GM18502 (cell line): ENCODE measurements at regions not wholly inside any gene's neighbourhood (a gene's known extent, or its start where the extent isn't known, plus 50 kb on each side); places are given as distances from the start of the nearest gene placed in this dataset.
A peak's percentile ranks its signal among the peaks of the same experiment; 100 is the strongest.

Experiments used
- ATAC-seq: cut with Tn5 transposase; IDR thresholded peaks from one replicate; pipeline ENCODE4 v1.9.1; 2021; ENCODE audit warnings: mild to moderate bottlenecking; ENCODE audit not compliant: unreplicated experiment, poor library complexity

DNA sequence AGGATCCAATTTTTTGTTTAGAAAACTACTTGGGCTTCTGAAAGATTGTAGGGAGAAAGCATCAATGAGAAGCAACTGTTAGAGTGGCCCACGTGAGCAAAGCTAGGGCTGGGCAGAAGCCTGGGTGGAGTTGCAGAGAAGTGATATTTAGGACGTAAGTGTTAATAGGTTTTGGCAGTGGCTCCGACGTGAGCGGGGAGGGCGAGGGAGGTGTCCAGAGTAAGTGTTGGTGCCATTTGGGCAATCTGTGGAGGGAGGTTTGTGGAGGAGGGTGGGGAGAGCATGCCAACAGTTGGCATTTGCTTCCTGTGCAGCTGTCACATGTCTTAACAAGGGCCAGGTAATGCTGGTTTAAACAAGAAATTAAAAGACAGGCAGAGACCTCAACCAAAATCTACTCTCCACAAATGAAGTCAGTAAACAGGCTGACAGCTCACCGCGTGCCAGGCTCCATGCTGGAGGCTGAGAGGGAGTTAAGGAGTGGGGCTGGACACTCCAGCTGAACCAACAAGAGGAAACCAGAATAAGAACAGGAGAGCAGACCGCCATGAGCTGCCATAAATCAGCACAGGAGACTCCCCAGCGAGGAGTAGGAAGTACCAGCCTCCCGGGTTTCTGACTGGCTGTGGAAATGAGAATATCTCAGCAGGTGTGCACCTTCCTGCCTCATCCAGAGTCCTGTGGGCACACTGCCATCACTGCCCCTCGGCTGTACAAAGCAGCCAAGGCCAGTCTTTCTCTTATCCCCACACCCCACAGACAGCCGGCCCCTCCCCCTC is 232.6 kb downstream of the ABHD5 start:
- no peak for ATAC-seq

DNA sequence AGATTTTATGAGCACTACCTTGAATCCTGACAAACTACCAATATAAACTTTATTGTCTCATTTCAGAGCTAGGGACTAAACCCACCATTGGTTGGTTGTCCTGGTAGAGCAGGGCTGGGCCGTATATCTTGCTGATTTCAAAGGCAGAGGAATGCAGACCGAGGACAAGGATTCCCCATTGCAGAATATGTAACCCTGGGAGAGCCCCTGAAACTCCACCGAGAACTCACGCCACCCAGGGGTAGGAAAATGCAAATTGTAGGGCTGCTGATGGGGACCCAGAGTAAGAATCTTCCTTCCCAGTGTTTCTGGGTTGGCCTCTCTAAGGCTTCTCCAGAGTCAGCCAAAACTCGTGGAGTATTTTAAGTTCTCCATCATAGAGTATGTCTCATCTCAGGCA is 235.3 kb downstream of the ABHD5 start:
- no peak for ATAC-seq

DNA sequence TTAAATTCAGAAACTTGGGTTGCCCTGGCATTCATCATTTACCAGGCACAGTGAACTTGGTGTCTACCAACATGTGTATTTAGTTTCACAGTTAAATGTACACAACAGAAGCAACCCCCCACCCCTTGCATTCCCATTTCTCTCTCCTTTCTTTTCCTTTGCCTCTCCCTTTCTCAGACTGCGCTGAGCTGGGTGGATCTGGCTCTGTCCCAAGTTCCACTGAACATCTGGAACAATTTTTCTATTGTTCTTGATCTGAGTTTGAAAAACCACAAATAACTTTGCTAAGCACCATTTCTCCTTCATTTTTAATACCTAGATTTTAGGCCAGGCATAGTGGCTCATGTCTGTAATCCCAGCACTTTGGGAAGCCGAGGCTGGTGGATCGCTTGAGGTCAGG is 242.2 kb downstream of the ABHD5 start:
- no peak for ATAC-seq

DNA sequence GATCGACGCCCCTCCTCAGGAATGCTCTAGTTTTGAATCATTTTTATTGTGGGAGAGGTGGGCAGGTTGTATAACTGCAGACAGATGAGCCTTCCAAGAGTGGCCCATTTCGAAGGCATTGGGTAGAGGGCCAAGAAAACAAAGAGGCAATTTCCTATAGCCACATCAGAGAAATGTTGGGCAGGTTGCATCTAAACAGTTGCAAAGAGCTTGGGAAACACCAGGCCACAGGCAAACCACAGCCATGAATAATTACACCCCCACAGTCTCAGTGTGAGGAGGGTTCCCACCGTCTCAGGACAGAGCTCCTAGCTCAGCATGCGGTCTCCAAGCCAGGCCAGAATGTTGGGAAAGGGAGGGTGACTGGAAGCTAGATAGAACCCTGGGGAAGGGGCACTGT is 257.3 kb downstream of the ABHD5 start:
- no peak for ATAC-seq

DNA sequence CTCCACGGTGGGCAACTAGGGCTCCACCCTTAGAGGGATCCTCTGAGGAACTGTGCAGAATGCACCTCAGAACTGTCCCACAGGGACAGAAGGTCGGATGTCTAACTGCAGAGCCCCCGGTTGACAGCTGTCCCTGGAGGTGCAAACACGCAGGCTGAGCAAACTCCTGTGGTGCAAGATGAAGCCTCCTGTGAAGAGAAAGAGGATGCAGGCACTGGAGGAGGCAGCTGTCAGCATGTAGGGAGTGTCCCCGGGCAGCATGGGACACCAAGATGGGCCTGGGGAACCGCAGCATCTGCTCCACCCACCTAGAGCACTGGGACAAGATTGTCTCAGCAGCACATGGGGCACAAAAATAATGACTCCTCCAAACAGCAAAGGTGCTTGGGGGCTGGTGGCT is 258.9 kb downstream of the ABHD5 start:
- no peak for ATAC-seq

DNA sequence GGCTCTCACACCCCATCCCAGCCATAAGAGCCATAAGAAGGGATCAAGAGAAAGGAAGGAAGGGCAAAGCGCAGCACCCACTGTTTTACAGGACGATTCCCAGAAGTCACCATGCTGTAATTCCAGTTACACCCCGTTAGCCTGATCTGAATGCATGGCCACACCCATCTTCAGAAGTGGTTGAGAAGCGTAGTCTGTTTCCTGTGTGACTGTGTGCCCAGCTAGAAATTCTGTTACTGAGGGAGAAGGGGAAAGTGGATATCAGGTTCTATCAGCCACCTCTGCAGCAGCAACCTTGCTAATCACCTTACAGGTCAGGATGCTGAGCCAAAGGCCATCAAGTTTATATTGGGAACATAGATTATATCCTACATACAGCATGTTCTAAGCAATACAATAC is 260.0 kb downstream of the ABHD5 start:
- no peak for ATAC-seq

DNA sequence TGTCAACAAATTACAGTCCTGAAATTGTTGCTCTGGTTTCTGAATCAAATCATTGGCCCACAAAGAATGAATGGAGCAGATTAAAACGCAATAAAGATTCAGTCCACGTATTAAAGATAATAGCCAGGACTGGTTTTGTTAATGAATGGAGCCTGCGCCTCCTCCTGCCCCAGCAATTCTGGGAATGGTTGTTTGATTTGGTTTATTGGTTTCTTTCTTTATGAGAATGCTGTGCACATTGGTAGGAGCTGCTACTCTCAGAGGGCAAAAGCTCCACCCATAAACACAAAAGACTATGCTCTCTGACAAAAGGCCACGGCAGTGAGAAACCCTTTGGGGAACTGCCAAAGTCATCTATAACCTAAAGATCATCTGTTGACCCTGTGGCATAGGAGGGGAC is 261.1 kb downstream of the ABHD5 start:
- ATAC-seq = no peak

DNA sequence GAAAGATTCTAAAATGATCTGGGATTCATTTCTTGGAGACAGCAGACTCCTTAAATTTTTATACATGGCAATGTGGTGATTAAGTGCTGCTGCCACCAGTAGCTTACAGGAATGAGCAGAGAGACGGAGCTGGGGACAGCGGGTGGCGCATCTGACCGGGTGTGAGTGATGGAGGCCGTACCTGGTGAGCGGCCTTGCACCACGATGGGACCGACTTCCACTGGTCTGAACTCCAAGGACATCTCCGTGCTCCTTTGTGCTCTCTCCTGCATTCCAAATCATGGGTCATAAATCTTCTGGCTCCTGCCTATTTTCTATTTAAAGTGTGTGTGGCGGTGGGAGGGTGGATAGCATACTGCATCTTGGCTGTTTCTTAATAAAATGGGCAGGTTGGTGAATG is 262.6 kb downstream of the ABHD5 start:
- ATAC-seq = no peak

DNA sequence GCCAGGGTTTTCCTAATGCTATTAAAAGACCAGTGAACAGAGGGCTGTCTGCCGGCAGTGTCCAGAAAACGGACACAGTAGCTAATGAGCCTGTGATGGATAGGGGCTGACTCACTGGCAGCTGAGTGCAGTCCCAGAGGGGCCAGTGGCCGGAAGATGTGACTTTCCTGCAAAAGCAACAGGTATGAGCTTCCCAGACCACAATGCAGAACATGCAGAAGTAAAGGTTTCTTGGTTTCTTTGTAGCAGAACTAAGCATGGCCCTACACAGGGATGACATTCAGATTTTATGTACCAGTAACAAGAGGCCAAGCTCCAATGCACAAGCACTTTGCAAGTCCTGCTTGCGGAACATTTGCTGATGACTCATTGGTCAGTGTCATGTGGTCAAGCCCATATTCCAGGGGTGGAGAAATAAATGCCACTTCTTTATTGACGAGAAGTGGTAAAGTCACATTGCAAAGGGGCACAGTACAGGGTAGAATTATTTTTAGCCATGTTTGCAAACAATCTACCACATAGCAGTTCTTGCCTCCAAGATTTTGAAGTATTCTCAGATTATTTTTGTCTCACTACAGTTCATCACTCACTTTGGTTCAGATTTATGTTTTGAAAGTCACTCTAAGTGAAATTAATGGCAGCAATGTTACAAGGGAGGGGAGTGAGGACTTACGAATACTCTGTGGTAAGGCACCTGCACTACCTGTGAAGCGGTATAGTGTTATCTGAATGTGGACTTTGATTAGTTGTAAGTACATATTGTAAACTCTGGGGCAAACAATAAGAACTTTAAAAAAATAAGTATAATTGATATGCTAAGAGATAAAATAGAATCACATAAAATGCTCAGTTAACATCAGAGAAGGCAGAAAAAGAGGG is 263.3 kb downstream of the ABHD5 start:
- ATAC-seq = no peak

DNA sequence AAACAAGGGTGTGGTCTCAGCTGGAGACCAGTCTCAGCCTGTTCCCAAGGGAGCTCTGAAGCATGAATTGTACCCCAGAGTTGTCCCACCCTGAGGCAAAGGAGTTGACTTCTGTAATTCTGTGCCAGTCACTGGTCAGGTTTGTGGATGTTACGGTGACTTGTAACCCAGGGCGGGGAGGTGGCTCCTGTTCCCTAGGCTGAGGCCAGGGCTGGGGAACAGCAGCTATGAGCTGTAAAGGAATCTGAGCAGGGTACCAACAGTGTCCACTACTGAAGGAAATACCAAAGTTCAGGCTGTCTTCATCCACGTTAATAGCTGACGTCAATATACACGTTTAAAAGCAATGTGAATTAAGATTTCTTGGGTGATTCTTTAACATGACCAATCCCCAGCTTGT is 266.2 kb downstream of the ABHD5 start:
- no peak for ATAC-seq

DNA sequence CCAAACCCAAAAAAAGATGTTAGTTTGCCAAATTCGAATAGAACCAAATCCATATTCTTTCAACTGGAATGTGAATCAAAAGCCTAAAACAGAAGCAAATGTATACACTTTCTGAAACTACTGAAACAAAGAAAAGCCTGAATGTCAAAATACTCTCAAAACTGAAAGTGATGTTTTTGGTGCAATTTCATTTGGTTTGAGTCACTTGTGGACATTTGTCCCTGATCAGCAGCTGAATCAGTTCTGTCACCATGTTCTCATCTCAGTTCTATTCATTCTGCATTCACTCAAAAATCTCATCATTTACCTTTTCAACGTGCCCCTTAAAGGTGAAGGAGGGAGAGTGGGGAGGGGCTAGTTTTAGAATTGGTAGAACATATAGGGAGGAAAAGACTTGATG is 266.8 kb downstream of the ABHD5 start:
- ATAC-seq = peak; percentile 69

DNA sequence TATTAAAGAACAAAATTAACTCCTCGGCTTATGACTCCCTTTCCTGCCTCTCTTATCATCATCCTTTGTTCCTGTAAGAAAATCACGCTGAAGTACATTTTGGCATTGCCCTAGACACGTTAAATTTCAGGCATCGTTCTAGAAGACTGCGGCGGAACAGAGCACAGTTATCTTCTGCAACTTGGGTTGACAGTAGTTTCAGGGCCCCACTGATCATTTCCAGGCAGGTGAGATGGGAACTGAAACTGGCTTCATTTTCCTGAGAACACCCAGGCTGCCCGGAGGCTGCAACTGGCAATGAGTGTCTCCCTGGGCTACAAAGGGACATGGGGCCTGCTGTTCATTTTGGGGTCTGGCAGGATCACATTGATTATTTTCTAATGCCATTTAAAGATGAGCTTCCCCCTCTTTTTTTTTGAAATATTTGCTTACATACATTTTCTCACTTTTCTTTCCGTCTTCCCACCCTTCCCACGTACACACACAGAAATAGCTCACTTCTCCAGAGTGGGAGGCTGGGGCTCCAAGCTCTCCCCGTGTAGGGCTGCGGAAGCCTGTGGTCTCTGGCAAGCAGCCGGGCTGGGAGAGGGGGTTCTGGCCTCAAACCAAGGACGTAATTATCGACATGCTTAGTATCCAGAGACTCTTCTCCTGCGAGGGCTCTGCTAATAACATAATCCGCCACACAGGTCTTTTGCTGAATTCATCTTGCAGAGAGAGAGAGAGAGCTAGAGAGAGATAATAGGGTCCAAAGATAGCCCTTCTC is 267.4 kb downstream of the ABHD5 start:
- no peak for ATAC-seq

DNA sequence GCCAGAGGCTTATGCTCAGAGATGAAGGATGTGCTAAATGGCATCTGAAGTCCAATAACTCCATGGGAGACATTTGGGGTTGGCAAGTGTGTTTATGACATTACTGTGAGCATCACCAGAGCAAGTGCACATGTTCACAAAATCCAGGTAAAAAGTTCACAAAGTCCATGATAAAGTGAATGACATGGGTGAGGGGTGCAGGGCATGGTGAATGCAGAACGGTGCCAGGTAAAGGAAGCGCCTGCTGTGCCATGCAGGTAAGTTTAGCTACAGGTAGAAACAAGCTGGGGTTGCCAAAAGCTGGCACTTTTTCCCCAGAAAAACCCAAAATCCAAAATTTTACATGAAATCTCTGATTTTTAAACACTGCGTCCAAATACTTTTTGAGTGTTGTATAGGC is 268.2 kb downstream of the ABHD5 start:
- no peak for ATAC-seq

DNA sequence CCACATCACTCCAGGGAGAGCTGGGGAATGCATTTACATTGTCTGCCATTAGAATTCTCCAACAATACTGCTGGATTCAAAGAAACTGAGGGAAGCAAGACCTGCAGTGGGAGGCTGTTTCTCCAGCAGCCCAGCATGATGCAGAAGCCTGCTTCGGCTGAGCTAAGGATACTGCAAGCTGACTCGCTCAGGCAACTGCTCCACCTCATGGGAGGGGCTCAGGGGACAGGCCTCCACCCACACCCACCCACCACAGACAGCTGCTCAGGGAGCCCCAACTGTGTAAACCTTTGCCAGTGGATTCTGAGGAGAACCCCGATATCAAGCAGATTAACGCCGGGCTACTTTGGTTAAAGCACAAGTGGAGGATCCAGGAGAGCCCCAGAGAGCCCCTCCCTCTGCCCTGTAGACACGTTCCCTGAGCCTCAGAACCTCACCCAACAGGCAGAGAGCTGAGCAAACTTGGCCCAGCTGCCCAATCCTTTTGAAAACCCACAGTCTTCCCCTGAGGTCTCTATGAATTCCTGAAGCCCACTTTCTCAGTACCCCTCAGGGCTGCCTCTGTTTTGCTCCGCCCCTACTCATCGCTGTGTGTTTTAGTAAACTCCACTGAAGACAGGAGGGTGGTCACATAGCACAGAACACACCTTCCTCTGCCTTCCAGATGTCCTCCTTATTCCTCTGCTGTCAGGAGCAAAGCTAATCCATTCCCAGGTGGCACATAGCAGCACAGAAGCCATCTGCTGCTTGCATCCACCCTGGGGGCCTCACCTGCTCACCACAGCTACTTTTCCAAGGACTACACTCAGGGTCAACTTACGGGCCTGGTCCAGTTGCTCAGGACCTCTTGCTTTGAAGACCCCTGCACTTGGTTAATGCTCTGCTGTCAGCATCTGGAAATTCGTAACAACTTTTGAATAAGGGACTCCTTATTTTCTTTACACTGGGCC is 269.0 kb downstream of the ABHD5 start:
- ATAC-seq = no peak

DNA sequence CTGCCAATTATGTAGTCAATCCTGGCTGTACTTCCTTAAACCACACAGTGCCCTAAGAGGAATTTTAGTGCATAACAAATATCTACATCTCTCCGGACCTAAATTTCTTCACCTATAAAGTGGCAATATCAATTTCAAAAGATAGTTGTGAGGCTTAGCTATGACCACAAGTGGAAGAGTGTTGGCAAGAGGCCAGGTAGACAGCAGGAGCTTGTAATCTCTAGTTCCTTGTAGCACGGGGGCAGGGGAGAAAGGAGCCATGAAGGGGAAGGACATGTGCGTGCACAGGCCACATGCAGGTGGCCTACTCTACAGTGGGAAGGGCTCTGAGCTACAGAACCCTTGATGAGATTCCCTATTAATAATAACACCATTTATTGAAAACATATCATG is 269.7 kb downstream of the ABHD5 start:
- ATAC-seq = no peak

DNA sequence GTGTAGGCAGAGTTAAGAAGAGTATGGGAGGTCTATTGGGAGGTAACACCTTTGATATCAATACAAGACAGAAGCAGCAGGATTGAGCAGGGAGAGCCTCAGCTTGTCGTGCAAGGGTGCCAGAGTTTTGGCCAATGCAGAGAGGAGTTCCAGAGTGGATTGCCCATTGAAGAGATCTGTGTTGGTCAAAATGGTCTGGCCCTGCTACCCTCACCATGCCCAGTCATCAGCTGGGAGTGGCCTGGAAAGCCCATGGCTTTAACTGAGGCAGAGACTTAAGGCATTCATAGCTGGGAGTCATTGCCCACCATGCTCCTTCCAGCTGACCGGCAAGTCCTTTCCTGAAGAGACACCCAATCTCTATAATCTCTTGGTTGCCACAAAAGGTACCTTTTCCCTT is 271.3 kb downstream of the ABHD5 start:
- ATAC-seq = no peak

DNA sequence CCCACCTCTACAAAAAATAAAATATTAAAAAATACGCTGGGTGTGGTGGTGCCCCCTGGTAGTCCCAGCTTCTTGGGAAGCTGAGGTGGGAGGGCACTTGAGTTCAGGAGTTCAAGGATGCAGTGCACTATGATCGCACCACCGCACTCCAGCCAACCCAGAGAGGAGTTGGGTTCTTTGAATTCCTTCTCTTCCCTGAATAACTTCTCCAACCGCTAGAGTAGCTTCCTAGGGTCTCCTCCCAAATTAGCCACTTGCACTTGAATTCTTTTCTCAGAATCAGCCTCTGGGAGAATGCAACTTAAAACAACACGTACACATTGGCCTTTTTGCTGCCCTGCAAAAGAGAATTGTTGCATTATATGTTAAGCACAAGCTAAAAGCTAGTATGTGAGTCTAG is 272.5 kb downstream of the ABHD5 start:
- no peak for ATAC-seq

DNA sequence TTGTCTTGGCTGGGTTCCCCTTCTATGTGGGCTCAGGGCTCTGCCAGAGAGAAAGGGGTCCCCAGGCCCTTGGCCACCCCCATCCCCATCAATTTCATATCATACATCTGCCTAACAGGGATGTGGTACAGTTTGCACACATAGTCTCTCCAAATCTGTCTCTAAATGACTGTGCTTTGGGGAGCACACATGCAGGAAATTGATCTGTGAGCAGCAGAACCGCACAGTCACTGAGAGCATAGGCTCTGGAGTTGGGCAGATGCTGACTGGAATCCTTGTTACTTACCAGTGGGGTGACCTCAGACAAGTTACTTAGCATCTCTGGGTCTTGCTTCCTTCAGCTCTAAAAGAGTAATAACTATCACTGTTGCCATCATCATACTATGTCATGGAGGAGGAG is 273.9 kb downstream of the ABHD5 start:
- no peak for ATAC-seq

DNA sequence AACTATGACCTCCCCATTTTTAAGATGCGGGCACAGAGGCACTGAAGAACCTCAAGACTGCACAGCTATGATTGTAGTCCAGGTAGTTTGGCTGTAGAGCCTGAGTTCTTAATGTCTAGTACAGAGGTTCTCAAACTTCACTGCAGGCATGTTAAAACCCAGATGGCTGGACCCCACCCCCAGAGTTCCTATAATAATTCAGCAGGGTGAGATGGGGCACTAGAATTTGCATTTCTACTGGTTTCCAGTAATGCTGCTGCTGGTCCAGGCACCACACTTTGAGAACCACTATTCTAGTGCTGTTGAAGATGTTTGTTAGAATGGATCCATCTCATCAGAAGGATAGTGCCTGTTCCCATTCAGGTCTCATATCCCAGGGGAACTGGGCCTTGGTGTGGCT is 274.9 kb downstream of the ABHD5 start:
- ATAC-seq = no peak

DNA sequence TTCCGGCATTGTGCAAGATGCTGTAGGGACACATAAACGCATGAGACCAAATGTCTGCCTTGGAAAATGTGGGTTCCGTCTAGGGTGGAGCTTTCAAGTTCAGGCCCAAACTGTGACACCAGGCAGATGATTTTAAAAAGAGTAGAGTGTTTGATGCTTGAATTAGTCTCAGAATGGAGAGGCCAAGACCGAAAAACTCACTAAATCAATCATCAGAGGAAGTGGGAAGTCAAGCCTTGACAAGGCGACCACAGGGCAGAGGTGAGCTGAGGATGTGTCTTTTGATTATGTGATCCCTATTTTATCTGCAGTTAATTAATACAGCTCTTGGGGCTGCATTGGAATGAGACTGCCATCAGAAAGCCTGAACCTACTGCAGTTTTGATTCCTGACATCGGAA is 275.4 kb downstream of the ABHD5 start:
- no peak for ATAC-seq
